ENCODE measurements at regions not wholly inside any gene's neighbourhood (a gene's known extent, or its start where the extent isn't known, plus 50 kb on each side); places are given as distances from the start of the nearest gene placed in this dataset.

DNA sequence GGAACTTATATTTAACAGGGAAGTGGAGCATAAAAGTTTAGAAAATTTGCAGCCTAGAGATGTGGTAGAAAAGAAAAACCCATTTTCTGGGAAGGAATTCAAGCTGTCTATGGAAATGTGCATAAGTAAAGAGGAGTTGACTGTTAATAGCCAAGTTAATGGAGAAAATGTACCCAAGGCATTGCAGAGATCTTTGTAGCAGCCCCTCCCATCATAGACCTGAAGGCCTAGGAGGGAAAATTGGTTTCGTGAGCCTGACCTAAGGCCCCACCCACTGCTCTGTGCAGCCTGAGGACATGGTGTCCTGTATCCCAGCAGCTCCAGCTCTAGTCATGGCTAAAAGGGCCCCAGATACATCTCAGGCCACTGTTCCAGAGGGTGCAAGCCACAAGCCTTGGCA lies 772.4 kb upstream of the RIOK2 start:
- TF ChIP-seq, protein P1, sequence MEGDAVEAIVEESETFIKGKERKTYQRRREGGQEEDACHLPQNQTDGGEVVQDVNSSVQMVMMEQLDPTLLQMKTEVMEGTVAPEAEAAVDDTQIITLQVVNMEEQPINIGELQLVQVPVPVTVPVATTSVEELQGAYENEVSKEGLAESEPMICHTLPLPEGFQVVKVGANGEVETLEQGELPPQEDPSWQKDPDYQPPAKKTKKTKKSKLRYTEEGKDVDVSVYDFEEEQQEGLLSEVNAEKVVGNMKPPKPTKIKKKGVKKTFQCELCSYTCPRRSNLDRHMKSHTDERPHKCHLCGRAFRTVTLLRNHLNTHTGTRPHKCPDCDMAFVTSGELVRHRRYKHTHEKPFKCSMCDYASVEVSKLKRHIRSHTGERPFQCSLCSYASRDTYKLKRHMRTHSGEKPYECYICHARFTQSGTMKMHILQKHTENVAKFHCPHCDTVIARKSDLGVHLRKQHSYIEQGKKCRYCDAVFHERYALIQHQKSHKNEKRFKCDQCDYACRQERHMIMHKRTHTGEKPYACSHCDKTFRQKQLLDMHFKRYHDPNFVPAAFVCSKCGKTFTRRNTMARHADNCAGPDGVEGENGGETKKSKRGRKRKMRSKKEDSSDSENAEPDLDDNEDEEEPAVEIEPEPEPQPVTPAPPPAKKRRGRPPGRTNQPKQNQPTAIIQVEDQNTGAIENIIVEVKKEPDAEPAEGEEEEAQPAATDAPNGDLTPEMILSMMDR (IDR thresholded peaks at IDR 0.05): no peak
- no peak for TF ChIP-seq POLR2A (IDR thresholded peaks at IDR 0.05)

Data from uterus (tissue), 2 donors.